ENCODE measurements at regions not wholly inside any gene's neighbourhood (a gene's known extent, or its start where the extent isn't known, plus 50 kb on each side); places are given as distances from the start of the nearest gene placed in this dataset.

DNA sequence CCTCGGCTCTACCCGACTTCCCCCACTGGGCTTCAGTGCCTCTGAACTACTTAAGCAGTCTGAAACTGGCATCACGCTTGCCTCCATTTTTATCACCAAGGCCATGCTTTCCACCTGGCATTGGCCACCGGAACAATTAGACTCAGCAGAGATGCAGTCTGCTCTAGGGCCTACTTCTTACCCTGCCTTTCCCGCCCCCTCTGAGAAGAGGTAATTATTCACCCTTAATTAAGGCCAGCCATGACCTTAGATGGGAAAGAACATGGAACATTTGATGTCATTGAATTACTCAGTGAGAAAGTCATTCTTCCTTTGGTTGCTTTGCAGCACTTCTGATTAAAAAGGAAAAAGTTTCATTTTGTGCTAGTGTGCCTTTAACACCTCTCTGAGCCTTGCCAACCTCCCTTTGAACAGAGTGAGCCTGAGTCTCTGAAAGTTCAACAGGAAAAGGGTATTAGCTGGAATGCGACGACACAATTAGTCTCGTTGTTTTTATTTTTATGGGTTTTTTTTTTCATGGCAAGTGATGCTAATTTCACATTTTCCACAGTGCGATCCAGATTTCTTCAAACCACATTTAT lies 60.9 kb upstream of the TNRC6A start:
- Histone ChIP-seq H3K4me2 (ENCODE audit: insufficient read depth, low read length) (no peak overlapping the region), H3K27me3 (ENCODE audit: control insufficient read depth in 2 of 2, insufficient read depth in 2 of 2, low read length in 2 of 2) (peaks cover 10 to 36% of the 10 kb centered on the region in 2 experiments), H4K20me1 (replicated peaks; ENCODE audit: control insufficient read depth, insufficient read depth, low read length) (0 out of 2 replicates have a peak, but pooled peaks cover 2% of the 10 kb centered on the region), H3K79me2 (ENCODE audit: control insufficient read depth, insufficient read depth, low read length) (no peaks in the 10 kb centered on the region), H3K27ac (ENCODE audit: extremely low read depth, low read depth, low read length) (no peak overlapping the region), H3K4me3 (no peak overlapping the region), H3K9me3 (replicated peaks; ENCODE audit: control insufficient read depth, insufficient read depth, low read depth, low read length) (no peaks in the 10 kb centered on the region), H3K4me1 (replicated peaks in 1 of 2; ENCODE audit: control insufficient read depth in 2 of 2, insufficient read depth in 2 of 2, low read length in 2 of 2) (peaks cover 0 to 2% of the 10 kb centered on the region in 2 experiments; a peak in 2 of 5 replicates), H3K36me3 (ENCODE audit: control insufficient read depth, insufficient read depth, low read length) (no peaks in the 10 kb centered on the region), H2AFZ (ENCODE audit: low read depth, low read length) (no peak overlapping the region), H3K9ac (ENCODE audit: insufficient read depth in 1 of 2, low read depth in 2 of 2, low read length in 2 of 2) (no peak overlapping the region), H3K9me1 (ENCODE audit: control insufficient read depth, insufficient read depth, low read length) (no peaks in the 10 kb centered on the region)
- DNase-seq (ENCODE audit: extremely low read depth in 1 of 4, low spot score in 3 of 4) (no peak), FAIRE-seq (no peak), ATAC-seq (no peak)
- TF ChIP-seq NFIC (IDR thresholded peaks at IDR 0.05) = no peak
- in situ Hi-C loops (cut with MboI) (no loop called here), intact Hi-C loops (cut with micrococcal nuclease) (no loop called here)
- CTCF ChIA-PET (ENCODE audit: low intra/inter-chr PET ratio) = no interaction called here
- 0% methylated on average over 9 of the region's 9 CpGs for WGBS (ENCODE audit: insufficient coverage, low coverage, missing lambda C conversion rate)
- BruUV-seq (replicated peaks) = no TSS peak
- POLR2A ChIA-PET = interaction anchor here (0.7 kb wide), 1 partner anchor 12 kb away, joined by 3 read pairs; no protein-coding TSS in a partner anchor

GRCh38 chr16:24670623-24671454 lies 58.6 kb upstream of the TNRC6A start:
- H3K9me1 ChIP-seq (ENCODE audit: control insufficient read depth, insufficient read depth, low read length) = no peaks in the 10 kb centered on the region
- ChIA-PET POLR2A (no interaction called here), CTCF (ENCODE audit: low intra/inter-chr PET ratio) (no interaction called here)
- in situ Hi-C loops (cut with MboI) = no loop called here
- 0 out of 2 replicates have a peak, but pooled peaks cover 2% of the 10 kb centered on the region for H4K20me1 ChIP-seq (replicated peaks; ENCODE audit: control insufficient read depth, insufficient read depth, low read length)
- H3K79me2 ChIP-seq (ENCODE audit: control insufficient read depth, insufficient read depth, low read length) = no peaks in the 10 kb centered on the region
- no peak overlapping the region for H3K27ac ChIP-seq (ENCODE audit: extremely low read depth, low read depth, low read length)
- H3K4me1 ChIP-seq (replicated peaks in 1 of 2; ENCODE audit: control insufficient read depth in 2 of 2, insufficient read depth in 2 of 2, low read length in 2 of 2) = no peaks in the 10 kb centered on the region; a peak in 1 of 5 replicates
- H3K9me3 ChIP-seq (replicated peaks; ENCODE audit: control insufficient read depth, insufficient read depth, low read depth, low read length) = no peaks in the 10 kb centered on the region
- no peak overlapping the region for H2AFZ ChIP-seq (ENCODE audit: low read depth, low read length)
- H3K4me2 ChIP-seq (ENCODE audit: insufficient read depth, low read length) = no peak overlapping the region
- no peaks in the 10 kb centered on the region for H3K36me3 ChIP-seq (ENCODE audit: control insufficient read depth, insufficient read depth, low read length)
- no peak overlapping the region for H3K9ac ChIP-seq (ENCODE audit: insufficient read depth in 1 of 2, low read depth in 2 of 2, low read length in 2 of 2)
- no peak for TF ChIP-seq ZNF41 (CRISPR knock-in tag; conservative IDR thresholded peaks at IDR 0.05)
- no peak for TF ChIP-seq NR2C2 (CRISPR knock-in tag; IDR thresholded peaks at IDR 0.05)
- no peak for TF ChIP-seq NR2C2 (tag; IDR thresholded peaks at IDR 0.05)
- TF ChIP-seq, protein P1, sequence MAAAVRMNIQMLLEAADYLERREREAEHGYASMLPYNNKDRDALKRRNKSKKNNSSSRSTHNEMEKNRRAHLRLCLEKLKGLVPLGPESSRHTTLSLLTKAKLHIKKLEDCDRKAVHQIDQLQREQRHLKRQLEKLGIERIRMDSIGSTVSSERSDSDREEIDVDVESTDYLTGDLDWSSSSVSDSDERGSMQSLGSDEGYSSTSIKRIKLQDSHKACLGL (CRISPR knock-in tag; IDR thresholded peaks at IDR 0.05; ENCODE audit: borderline replicate concordance, poor library complexity, severe bottlenecking) = no peak
- TF ChIP-seq CTBP1 (IDR thresholded peaks at IDR 0.05; ENCODE audit: borderline replicate concordance) = peak; percentile 34; the same call in 1 of the 2 replicates
- no peak for TF ChIP-seq ATF3 (IDR thresholded peaks at IDR 0.05)
- TF ChIP-seq ATF3 (CRISPR knock-in tag; conservative IDR thresholded peaks at IDR 0.05) = no peak
- no peak for TF ChIP-seq SREBF2 (CRISPR knock-in tag; IDR thresholded peaks at IDR 0.05)
- peak; percentile 87 for TF ChIP-seq RFX1 (IDR thresholded peaks at IDR 0.05)
- no peak for TF ChIP-seq FOXA3 (CRISPR knock-in tag; conservative IDR thresholded peaks at IDR 0.05 in 1 of 2, IDR thresholded peaks at IDR 0.05 in 1 of 2)
- DNase-seq (ENCODE audit: extremely low read depth in 1 of 4, low spot score in 3 of 4) (no peak), FAIRE-seq (no peak), ATAC-seq (no peak)
- BruUV-seq (replicated peaks) = no TSS peak
- WGBS (ENCODE audit: insufficient coverage, low coverage, missing lambda C conversion rate) = 17% methylated on average over 22 of the region's 22 CpGs
- intact Hi-C loops (cut with micrococcal nuclease) = no loop called here
- H3K27me3 ChIP-seq (ENCODE audit: control insufficient read depth in 2 of 2, insufficient read depth in 2 of 2, low read length in 2 of 2) = peaks cover 8 to 35% of the 10 kb centered on the region in 2 experiments
- H3K4me3 ChIP-seq = no peak overlapping the region
